ENCODE measurements at regions not wholly inside any gene's neighbourhood (a gene's known extent, or its start where the extent isn't known, plus 50 kb on each side); places are given as distances from the start of the nearest gene placed in this dataset.

DNA sequence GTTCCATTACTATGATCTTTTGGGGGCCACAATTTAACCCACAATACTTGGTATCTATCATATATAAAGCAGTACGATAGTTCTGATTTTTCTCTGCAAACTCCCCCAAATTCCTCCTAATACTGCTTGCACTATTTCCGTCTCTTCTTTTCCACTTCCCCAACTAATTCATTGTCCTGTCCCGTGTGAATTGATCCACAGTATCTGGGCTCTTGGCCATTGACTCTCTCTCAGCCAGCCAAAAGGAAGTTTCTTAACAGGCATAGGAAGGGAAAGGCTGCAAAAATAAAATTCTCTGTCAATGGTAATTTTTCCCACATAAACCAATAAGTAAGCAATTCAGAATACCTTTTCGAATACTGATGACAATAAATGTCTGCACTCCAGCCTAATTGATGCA is 91.7 kb upstream of the DSCAM start:
- Histone ChIP-seq H4K20me1 (ENCODE audit: insufficient read depth, low read length) (no peaks in the 10 kb centered on the region), H3K36me3 (ENCODE audit: insufficient read depth, low read length) (no peaks in the 10 kb centered on the region), H3K4me3 (ENCODE audit: low read depth, low read length, poor library complexity, severe bottlenecking) (no peak overlapping the region), H3K79me2 (ENCODE audit: insufficient read depth, low read depth, low read length) (no peaks in the 10 kb centered on the region), H3K9me3 (ENCODE audit: low read length) (no peaks in the 10 kb centered on the region), H3K4me2 (ENCODE audit: low read length) (no peak overlapping the region), H2AFZ (ENCODE audit: low read length) (no peak overlapping the region), H3K4me1 (ENCODE audit: insufficient read depth, low read length, poor library complexity, severe bottlenecking) (no peaks in the 10 kb centered on the region), H3K9me2 (ENCODE audit: insufficient read depth, low read length) (no peaks in the 10 kb centered on the region), H3K27ac (ENCODE audit: low read depth, low read length, poor library complexity, severe bottlenecking) (no peak overlapping the region)
- intact Hi-C loops (cut with micrococcal nuclease; ENCODE audit: unreplicated experiment) = no loop called here
- BruUV-seq (replicated peaks) = no TSS peak
- ChIA-PET CTCF (ENCODE audit: unreplicated experiment) (no interaction called here), POLR2A (no interaction called here)
- TF ChIP-seq, protein P1, sequence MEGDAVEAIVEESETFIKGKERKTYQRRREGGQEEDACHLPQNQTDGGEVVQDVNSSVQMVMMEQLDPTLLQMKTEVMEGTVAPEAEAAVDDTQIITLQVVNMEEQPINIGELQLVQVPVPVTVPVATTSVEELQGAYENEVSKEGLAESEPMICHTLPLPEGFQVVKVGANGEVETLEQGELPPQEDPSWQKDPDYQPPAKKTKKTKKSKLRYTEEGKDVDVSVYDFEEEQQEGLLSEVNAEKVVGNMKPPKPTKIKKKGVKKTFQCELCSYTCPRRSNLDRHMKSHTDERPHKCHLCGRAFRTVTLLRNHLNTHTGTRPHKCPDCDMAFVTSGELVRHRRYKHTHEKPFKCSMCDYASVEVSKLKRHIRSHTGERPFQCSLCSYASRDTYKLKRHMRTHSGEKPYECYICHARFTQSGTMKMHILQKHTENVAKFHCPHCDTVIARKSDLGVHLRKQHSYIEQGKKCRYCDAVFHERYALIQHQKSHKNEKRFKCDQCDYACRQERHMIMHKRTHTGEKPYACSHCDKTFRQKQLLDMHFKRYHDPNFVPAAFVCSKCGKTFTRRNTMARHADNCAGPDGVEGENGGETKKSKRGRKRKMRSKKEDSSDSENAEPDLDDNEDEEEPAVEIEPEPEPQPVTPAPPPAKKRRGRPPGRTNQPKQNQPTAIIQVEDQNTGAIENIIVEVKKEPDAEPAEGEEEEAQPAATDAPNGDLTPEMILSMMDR (conservative IDR thresholded peaks at IDR 0.05; ENCODE audit: low read length) = no peak
- TF ChIP-seq EZH2phosphoT487 (IDR thresholded peaks at IDR 0.05; ENCODE audit: borderline replicate concordance, low read depth, low read length) = no peak
- DNase-seq (ENCODE audit: low spot score) = no peak

DNA sequence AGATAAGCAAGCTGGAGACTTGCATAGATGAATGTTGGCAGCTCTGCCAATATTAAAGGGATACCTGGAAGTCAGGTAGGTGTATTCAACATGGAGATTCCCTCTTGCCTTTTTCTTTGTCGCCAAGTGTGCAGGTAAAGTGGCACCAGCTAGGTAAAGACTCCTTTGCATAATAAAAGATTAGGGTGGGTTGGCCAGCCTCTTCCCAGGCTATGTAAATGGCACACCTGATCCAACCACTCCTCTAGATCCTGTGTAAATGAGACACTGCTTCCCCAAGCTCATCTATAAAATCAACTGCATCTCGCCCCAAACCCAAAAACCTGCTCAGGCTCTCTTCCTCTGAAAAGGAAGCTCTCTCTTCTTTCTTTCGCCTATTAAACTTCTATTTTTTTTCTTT is 100.8 kb upstream of the DSCAM start:
- H2AFZ ChIP-seq (ENCODE audit: low read length) = no peak overlapping the region
- no peak overlapping the region for H3K4me2 ChIP-seq (ENCODE audit: low read length)
- TF ChIP-seq EZH2phosphoT487 (IDR thresholded peaks at IDR 0.05; ENCODE audit: borderline replicate concordance, low read depth, low read length) = no peak
- TF ChIP-seq, protein P1 (conservative IDR thresholded peaks at IDR 0.05; ENCODE audit: low read length) = no peak
- H4K20me1 ChIP-seq (ENCODE audit: insufficient read depth, low read length) = no peaks in the 10 kb centered on the region
- H3K4me3 ChIP-seq (ENCODE audit: low read depth, low read length, poor library complexity, severe bottlenecking) = no peak overlapping the region
- CTCF ChIA-PET (ENCODE audit: unreplicated experiment) = no interaction called here
- H3K9me3 ChIP-seq (ENCODE audit: low read length) = no peaks in the 10 kb centered on the region
- no peaks in the 10 kb centered on the region for H3K36me3 ChIP-seq (ENCODE audit: insufficient read depth, low read length)
- no peak for DNase-seq (ENCODE audit: low spot score)
- POLR2A ChIA-PET = no interaction called here
- H3K9me2 ChIP-seq (ENCODE audit: insufficient read depth, low read length) = no peaks in the 10 kb centered on the region
- no peaks in the 10 kb centered on the region for H3K4me1 ChIP-seq (ENCODE audit: insufficient read depth, low read length, poor library complexity, severe bottlenecking)
- no TSS peak for BruUV-seq (replicated peaks)
- intact Hi-C loops (cut with micrococcal nuclease; ENCODE audit: unreplicated experiment) = no loop called here
- no peak overlapping the region for H3K27ac ChIP-seq (ENCODE audit: low read depth, low read length, poor library complexity, severe bottlenecking)
- H3K79me2 ChIP-seq (ENCODE audit: insufficient read depth, low read depth, low read length) = no peaks in the 10 kb centered on the region

DNA sequence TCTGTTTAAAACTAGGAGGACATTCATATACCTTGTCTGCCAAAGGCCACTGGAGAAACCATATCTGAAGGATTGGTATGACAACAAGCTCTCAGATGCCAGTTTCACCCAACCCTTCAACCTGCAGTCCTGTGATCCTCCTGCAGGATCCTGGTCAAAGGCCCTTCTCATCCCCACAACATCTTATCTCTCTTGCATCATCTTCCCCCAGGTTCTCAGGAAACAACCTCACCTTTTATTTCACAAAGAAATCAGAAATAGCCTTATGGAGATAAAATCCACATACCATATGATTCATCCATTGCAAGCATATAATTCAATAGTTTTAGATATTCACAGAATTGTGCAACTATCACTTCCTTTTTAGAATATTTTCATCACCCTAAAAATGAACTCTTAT is 104.0 kb upstream of the DSCAM start:
- Histone ChIP-seq H3K79me2 (ENCODE audit: insufficient read depth, low read depth, low read length) (no peaks in the 10 kb centered on the region), H3K9me3 (ENCODE audit: low read length) (no peaks in the 10 kb centered on the region), H4K20me1 (ENCODE audit: insufficient read depth, low read length) (no peaks in the 10 kb centered on the region), H3K36me3 (ENCODE audit: insufficient read depth, low read length) (no peaks in the 10 kb centered on the region), H3K4me1 (ENCODE audit: insufficient read depth, low read length, poor library complexity, severe bottlenecking) (no peaks in the 10 kb centered on the region), H2AFZ (ENCODE audit: low read length) (no peak overlapping the region), H3K27ac (ENCODE audit: low read depth, low read length, poor library complexity, severe bottlenecking) (no peak overlapping the region), H3K4me3 (ENCODE audit: low read depth, low read length, poor library complexity, severe bottlenecking) (no peak overlapping the region), H3K9me2 (ENCODE audit: insufficient read depth, low read length) (no peaks in the 10 kb centered on the region), H3K4me2 (ENCODE audit: low read length) (no peak overlapping the region)
- TF ChIP-seq, protein P1 (conservative IDR thresholded peaks at IDR 0.05; ENCODE audit: low read length) = no peak
- TF ChIP-seq EZH2phosphoT487 (IDR thresholded peaks at IDR 0.05; ENCODE audit: borderline replicate concordance, low read depth, low read length) = no peak
- ChIA-PET CTCF (ENCODE audit: unreplicated experiment) (no interaction called here), POLR2A (no interaction called here)
- intact Hi-C loops (cut with micrococcal nuclease; ENCODE audit: unreplicated experiment) = no loop called here
- no TSS peak for BruUV-seq (replicated peaks)
- DNase-seq (ENCODE audit: low spot score) = no peak
